ENCODE measurements at regions not wholly inside any gene's neighbourhood (a gene's known extent, or its start where the extent isn't known, plus 50 kb on each side); places are given as distances from the start of the nearest gene placed in this dataset.
A peak's percentile ranks its signal among the peaks of the same experiment; 100 is the strongest.

GRCh38 chr3:187924651-187925050 lies 179.4 kb upstream of the BCL6 start:
- H3K27me3 ChIP-seq (ENCODE audit: control insufficient read depth in 3 of 3, insufficient read depth in 3 of 3, low read length in 3 of 3), result no peaks in the 10 kb centered on the region
- H3K36me3 ChIP-seq (ENCODE audit: control insufficient read depth in 3 of 3, insufficient read depth in 3 of 3, low read length in 3 of 3), result no peaks in the 10 kb centered on the region
- no peaks in the 10 kb centered on the region for H3K9me3 ChIP-seq (ENCODE audit: control insufficient read depth in 3 of 3, low read length in 3 of 3)
- H3K27ac ChIP-seq (ENCODE audit: low read depth, low read length), result peak overlapping the region; percentile 45
- peaks cover 6 to 11% (median 9%) of the 10 kb centered on the region in 3 donors for H3K4me1 ChIP-seq (ENCODE audit: control insufficient read depth in 3 of 3, insufficient read depth in 3 of 3, low read length in 3 of 3)
- H3K4me3 ChIP-seq (ENCODE audit: low read length in 3 of 3), result no peak overlapping the region
- H3K9ac ChIP-seq (ENCODE audit: low read depth in 1 of 3, low read length in 3 of 3), result no peak overlapping the region

DNA sequence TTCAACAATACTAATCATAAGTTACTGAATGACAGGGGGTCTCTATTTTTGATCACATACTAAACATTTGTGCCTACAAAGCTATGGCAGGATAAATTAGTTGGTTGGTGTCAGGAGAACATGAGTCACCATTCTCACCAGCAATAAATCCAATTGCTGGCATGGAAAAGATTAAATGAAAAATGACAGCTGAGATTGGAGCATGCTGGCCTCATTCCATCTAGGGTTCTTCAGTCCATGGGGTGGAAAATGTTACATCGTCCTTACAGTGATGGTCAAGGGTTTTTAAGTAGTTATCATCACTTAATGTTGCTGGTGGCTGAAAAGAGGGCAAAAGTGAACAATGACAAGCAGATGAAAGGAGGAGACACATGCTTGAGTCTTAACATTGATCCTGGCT lies 180.1 kb upstream of the BCL6 start:
- no peaks in the 10 kb centered on the region for H3K27me3 ChIP-seq (ENCODE audit: control insufficient read depth in 3 of 3, insufficient read depth in 3 of 3, low read length in 3 of 3)
- no peak overlapping the region for H3K4me3 ChIP-seq (ENCODE audit: low read length in 3 of 3)
- no peaks in the 10 kb centered on the region for H3K36me3 ChIP-seq (ENCODE audit: control insufficient read depth in 3 of 3, insufficient read depth in 3 of 3, low read length in 3 of 3)
- H3K4me1 ChIP-seq (ENCODE audit: control insufficient read depth in 3 of 3, insufficient read depth in 3 of 3, low read length in 3 of 3), result peaks cover 6 to 17% (median 10%) of the 10 kb centered on the region in 3 donors
- H3K9ac ChIP-seq (ENCODE audit: low read depth in 1 of 3, low read length in 3 of 3), result no peak overlapping the region
- no peaks in the 10 kb centered on the region for H3K9me3 ChIP-seq (ENCODE audit: control insufficient read depth in 3 of 3, low read length in 3 of 3)
- peak overlapping the region; percentile 45 for H3K27ac ChIP-seq (ENCODE audit: low read depth, low read length)

DNA sequence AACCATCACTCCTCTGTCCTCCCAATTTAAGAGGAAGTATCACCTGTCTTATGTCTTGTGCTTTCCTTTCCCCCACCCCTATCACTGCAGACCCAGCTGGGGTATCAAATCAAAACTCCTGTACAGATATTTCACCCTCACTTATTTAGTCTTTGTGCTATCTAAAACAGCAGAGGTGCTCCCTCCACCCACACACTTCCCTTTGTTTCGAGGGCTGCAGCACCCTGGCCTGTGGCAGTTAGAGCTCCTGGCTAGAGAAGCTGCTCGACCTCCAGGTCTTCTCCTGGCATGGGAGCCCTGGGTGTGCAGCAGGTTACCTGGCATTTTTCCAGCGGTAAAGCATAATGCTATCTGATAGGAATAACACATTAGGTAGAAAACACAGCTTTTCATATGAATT lies 181.4 kb upstream of the BCL6 start:
- H3K9me3 ChIP-seq (ENCODE audit: control insufficient read depth in 3 of 3, low read length in 3 of 3), result no peaks in the 10 kb centered on the region
- H3K9ac ChIP-seq (ENCODE audit: low read depth in 1 of 3, low read length in 3 of 3), result no peak overlapping the region
- H3K36me3 ChIP-seq (ENCODE audit: control insufficient read depth in 3 of 3, insufficient read depth in 3 of 3, low read length in 3 of 3), result no peaks in the 10 kb centered on the region
- H3K27me3 ChIP-seq (ENCODE audit: control insufficient read depth in 3 of 3, insufficient read depth in 3 of 3, low read length in 3 of 3), result no peaks in the 10 kb centered on the region
- H3K4me1 ChIP-seq (ENCODE audit: control insufficient read depth in 3 of 3, insufficient read depth in 3 of 3, low read length in 3 of 3), result peaks cover 3 to 17% (median 8%) of the 10 kb centered on the region in 3 donors
- no peak overlapping the region for H3K27ac ChIP-seq (ENCODE audit: low read depth, low read length)
- no peak overlapping the region for H3K4me3 ChIP-seq (ENCODE audit: low read length in 3 of 3)

GRCh38 chr3:187927565-187927964 lies 182.3 kb upstream of the BCL6 start:
- H3K4me3 ChIP-seq (ENCODE audit: low read length in 3 of 3), result no peak overlapping the region
- H3K36me3 ChIP-seq (ENCODE audit: control insufficient read depth in 3 of 3, insufficient read depth in 3 of 3, low read length in 3 of 3), result no peaks in the 10 kb centered on the region
- H3K27ac ChIP-seq (ENCODE audit: low read depth, low read length), result no peak overlapping the region
- no peaks in the 10 kb centered on the region for H3K27me3 ChIP-seq (ENCODE audit: control insufficient read depth in 3 of 3, insufficient read depth in 3 of 3, low read length in 3 of 3)
- no peaks in the 10 kb centered on the region for H3K9me3 ChIP-seq (ENCODE audit: control insufficient read depth in 3 of 3, low read length in 3 of 3)
- no peak overlapping the region for H3K9ac ChIP-seq (ENCODE audit: low read depth in 1 of 3, low read length in 3 of 3)
- peaks cover 3 to 17% (median 8%) of the 10 kb centered on the region in 3 donors for H3K4me1 ChIP-seq (ENCODE audit: control insufficient read depth in 3 of 3, insufficient read depth in 3 of 3, low read length in 3 of 3)

DNA sequence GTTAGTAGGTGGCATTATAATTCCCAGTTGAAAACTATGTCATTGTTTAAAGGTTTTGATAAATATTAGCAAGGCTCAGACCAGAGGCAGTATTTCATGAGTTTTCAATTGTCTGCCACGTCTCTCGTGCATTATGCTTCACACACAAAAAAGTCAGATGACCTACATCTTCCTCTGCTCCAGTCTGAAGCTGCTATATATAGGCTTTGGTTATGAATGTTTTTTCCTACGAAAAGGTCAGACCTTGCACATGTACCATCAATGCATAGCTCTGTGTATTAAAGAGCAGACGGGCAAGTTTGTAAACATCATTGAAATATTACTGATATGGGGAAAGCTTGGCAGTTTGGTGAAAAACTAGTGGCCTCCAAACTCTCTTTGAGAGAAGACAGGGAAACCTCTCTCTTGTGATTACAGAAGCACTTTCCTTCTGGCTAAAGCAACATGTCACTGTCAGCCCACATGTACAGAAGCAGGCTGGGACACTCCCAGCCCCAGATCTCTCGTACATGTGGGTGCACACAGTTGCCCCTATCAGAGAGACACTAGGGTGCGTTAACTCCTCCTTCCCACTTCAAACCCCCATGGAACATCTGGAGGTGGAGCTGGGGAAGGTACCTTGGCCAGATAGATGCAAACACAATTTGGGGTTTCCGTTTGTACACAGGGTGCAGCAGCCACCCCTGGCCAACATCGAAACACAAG lies 184.0 kb upstream of the BCL6 start:
- H3K4me1 ChIP-seq (ENCODE audit: control insufficient read depth in 3 of 3, insufficient read depth in 3 of 3, low read length in 3 of 3), result peaks cover 3 to 17% (median 8%) of the 10 kb centered on the region in 3 donors
- H3K27ac ChIP-seq (ENCODE audit: low read depth, low read length), result peak overlapping the region; percentile 62
- no peaks in the 10 kb centered on the region for H3K36me3 ChIP-seq (ENCODE audit: control insufficient read depth in 3 of 3, insufficient read depth in 3 of 3, low read length in 3 of 3)
- H3K4me3 ChIP-seq (ENCODE audit: low read length in 3 of 3), result no peak overlapping the region
- peak overlapping the region in 1 of 3 donors; percentile 18 for H3K9ac ChIP-seq (ENCODE audit: low read depth in 1 of 3, low read length in 3 of 3)
- H3K9me3 ChIP-seq (ENCODE audit: control insufficient read depth in 3 of 3, low read length in 3 of 3), result no peaks in the 10 kb centered on the region
- H3K27me3 ChIP-seq (ENCODE audit: control insufficient read depth in 3 of 3, insufficient read depth in 3 of 3, low read length in 3 of 3), result no peaks in the 10 kb centered on the region

- H3K9ac ChIP-seq (ENCODE audit: low read depth in 1 of 3, low read length in 3 of 3), result no peak overlapping the region
- no peaks in the 10 kb centered on the region for H3K36me3 ChIP-seq (ENCODE audit: control insufficient read depth in 3 of 3, insufficient read depth in 3 of 3, low read length in 3 of 3)
- H3K9me3 ChIP-seq (ENCODE audit: control insufficient read depth in 3 of 3, low read length in 3 of 3), result no peaks in the 10 kb centered on the region
- H3K27ac ChIP-seq (ENCODE audit: low read depth, low read length), result no peak overlapping the region
- peaks cover 3 to 17% (median 8%) of the 10 kb centered on the region in 3 donors for H3K4me1 ChIP-seq (ENCODE audit: control insufficient read depth in 3 of 3, insufficient read depth in 3 of 3, low read length in 3 of 3)
- no peaks in the 10 kb centered on the region for H3K27me3 ChIP-seq (ENCODE audit: control insufficient read depth in 3 of 3, insufficient read depth in 3 of 3, low read length in 3 of 3)
- H3K4me3 ChIP-seq (ENCODE audit: low read length in 3 of 3), result no peak overlapping the region
Observed at GRCh38 chr3:187930021-187930420, 184.8 kb upstream of the BCL6 start.

GRCh38 chr3:187931101-187931500 lies 185.8 kb upstream of the BCL6 start:
- H3K9me3 ChIP-seq (ENCODE audit: control insufficient read depth in 3 of 3, low read length in 3 of 3), result no peaks in the 10 kb centered on the region

DNA sequence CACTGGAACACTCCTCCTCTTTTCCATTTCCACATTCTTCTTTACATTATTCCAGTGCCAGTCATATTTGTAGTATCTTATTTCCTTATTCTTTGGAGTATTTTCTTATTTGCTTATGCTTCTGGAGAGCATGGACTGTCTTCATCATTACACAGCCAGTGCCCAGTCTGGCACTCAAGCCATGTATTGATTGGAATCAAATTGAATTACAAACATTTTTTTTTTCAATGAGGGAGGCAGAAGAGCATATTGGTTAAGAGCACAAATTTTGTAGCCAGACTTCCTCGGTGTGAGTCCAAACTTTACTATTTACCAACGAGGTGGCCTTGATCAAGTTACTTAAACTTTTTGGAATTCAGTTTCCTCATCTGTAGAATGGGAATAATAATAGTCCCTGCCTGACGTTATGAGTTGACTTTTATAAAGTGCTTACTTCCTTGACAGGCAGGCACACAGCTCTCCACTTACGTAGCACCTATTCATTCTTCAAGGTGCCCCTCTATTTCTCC lies 186.6 kb upstream of the BCL6 start:
- no peaks in the 10 kb centered on the region for H3K9me3 ChIP-seq (ENCODE audit: control insufficient read depth in 3 of 3, low read length in 3 of 3)
- no peak overlapping the region for H3K27ac ChIP-seq (ENCODE audit: low read depth, low read length)
- peaks cover 11 to 29% (median 21%) of the 10 kb centered on the region in 3 donors for H3K4me1 ChIP-seq (ENCODE audit: control insufficient read depth in 3 of 3, insufficient read depth in 3 of 3, low read length in 3 of 3)
- H3K27me3 ChIP-seq (ENCODE audit: control insufficient read depth in 3 of 3, insufficient read depth in 3 of 3, low read length in 3 of 3), result no peaks in the 10 kb centered on the region
- no peak overlapping the region for H3K4me3 ChIP-seq (ENCODE audit: low read length in 3 of 3)
- H3K9ac ChIP-seq (ENCODE audit: low read depth in 1 of 3, low read length in 3 of 3), result no peak overlapping the region
- H3K36me3 ChIP-seq (ENCODE audit: control insufficient read depth in 3 of 3, insufficient read depth in 3 of 3, low read length in 3 of 3), result no peaks in the 10 kb centered on the region

More at GRCh38 chr3:187931101-187931500, 185.8 kb upstream of the BCL6 start:
- no peaks in the 10 kb centered on the region for H3K36me3 ChIP-seq (ENCODE audit: control insufficient read depth in 3 of 3, insufficient read depth in 3 of 3, low read length in 3 of 3)
- no peaks in the 10 kb centered on the region for H3K27me3 ChIP-seq (ENCODE audit: control insufficient read depth in 3 of 3, insufficient read depth in 3 of 3, low read length in 3 of 3)
- H3K27ac ChIP-seq (ENCODE audit: low read depth, low read length), result no peak overlapping the region
- H3K9ac ChIP-seq (ENCODE audit: low read depth in 1 of 3, low read length in 3 of 3), result no peak overlapping the region
- H3K4me1 ChIP-seq (ENCODE audit: control insufficient read depth in 3 of 3, insufficient read depth in 3 of 3, low read length in 3 of 3), result peaks cover 7 to 22% (median 14%) of the 10 kb centered on the region in 3 donors
- no peak overlapping the region for H3K4me3 ChIP-seq (ENCODE audit: low read length in 3 of 3)

GRCh38 chr3:187932530-187932929 lies 187.3 kb upstream of the BCL6 start:
- Histone ChIP-seq H3K4me1 (ENCODE audit: control insufficient read depth in 3 of 3, insufficient read depth in 3 of 3, low read length in 3 of 3) (peaks cover 11 to 30% (median 21%) of the 10 kb centered on the region in 3 donors), H3K4me3 (ENCODE audit: low read length in 3 of 3) (no peak overlapping the region), H3K27ac (ENCODE audit: low read depth, low read length) (no peak overlapping the region)

DNA sequence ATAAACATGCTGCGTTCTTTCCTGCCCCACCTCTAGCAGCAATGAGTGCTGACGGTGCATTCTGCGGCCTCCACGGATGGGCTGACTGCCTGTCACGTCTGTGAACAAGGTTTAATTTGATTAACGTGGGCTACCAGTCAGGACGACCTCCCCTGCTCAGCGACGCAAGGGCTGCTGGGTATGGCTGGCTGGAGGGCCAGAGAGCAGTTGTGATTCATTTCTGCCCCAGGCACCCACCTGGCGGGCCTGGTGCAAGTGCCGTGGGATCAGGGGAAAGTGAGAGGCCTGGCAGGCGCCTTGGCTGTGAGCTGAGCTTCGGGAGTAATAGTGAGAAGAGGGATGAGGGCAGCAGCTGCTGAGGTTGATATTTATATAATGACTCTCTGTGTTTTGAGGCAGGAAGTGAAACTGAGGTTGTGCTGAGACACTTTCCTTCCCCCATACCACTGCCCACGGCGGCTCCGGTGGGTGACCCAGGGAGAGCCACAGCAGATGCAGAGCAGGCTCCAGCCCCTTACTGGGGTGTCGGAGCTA lies 190.4 kb upstream of the BCL6 start:
- Histone ChIP-seq H3K4me3 (ENCODE audit: low read length in 3 of 3) (peak overlapping the region in 2 of 3 donors; percentile 8 to 42), H3K9me3 (ENCODE audit: control insufficient read depth in 3 of 3, low read length in 3 of 3) (no peaks in the 10 kb centered on the region), H3K36me3 (ENCODE audit: control insufficient read depth in 3 of 3, insufficient read depth in 3 of 3, low read length in 3 of 3) (no peaks in the 10 kb centered on the region), H3K4me1 (ENCODE audit: control insufficient read depth in 3 of 3, insufficient read depth in 3 of 3, low read length in 3 of 3) (peaks cover 11 to 15% (median 13%) of the 10 kb centered on the region in 3 donors), H3K27ac (ENCODE audit: low read depth, low read length) (peak overlapping the region; percentile 79), H3K9ac (ENCODE audit: low read depth in 1 of 3, low read length in 3 of 3) (peak overlapping the region; percentile 13 to 61 (median 41)), H3K27me3 (ENCODE audit: control insufficient read depth in 3 of 3, insufficient read depth in 3 of 3, low read length in 3 of 3) (no peaks in the 10 kb centered on the region)

More at GRCh38 chr3:187932530-187932929, 187.3 kb upstream of the BCL6 start:
- Histone ChIP-seq H3K9ac (ENCODE audit: low read depth in 1 of 3, low read length in 3 of 3) (no peak overlapping the region), H3K36me3 (ENCODE audit: control insufficient read depth in 3 of 3, insufficient read depth in 3 of 3, low read length in 3 of 3) (no peaks in the 10 kb centered on the region), H3K9me3 (ENCODE audit: control insufficient read depth in 3 of 3, low read length in 3 of 3) (no peaks in the 10 kb centered on the region), H3K27me3 (ENCODE audit: control insufficient read depth in 3 of 3, insufficient read depth in 3 of 3, low read length in 3 of 3) (no peaks in the 10 kb centered on the region)

Data from skeletal muscle tissue (tissue), 3 donors.